Loucy (cell line): ENCODE measurements at regions not wholly inside any gene's neighbourhood (a gene's known extent, or its start where the extent isn't known, plus 50 kb on each side); places are given as distances from the start of the nearest gene placed in this dataset.

Experiments used
- CTCF ChIP-seq: fragments of 200-600 bp; sonication (generic); conservative IDR thresholded peaks from 2 replicates; pipeline ENCODE4 v1.5.1; 2014; ENCODE audit warnings: mild to moderate bottlenecking, antibody characterized with exemption, low read length
- EZH2phosphoT487 ChIP-seq: fragments of 200-600 bp; IDR thresholded peaks from 2 replicates; pipeline ENCODE4 v1.6.1; 2018; ENCODE audit warnings: antibody characterized with exemption, mild to moderate bottlenecking, moderate library complexity, borderline replicate concordance

- no peak for TF ChIP-seq CTCF
- no peak for TF ChIP-seq EZH2phosphoT487
Measured at GRCh38 chr10:78565841-78566240, 502.9 kb upstream of the ZMIZ1 start.
